KMS-11 (cell line): ENCODE measurements at regions not wholly inside any gene's neighbourhood (a gene's known extent, or its start where the extent isn't known, plus 50 kb on each side); places are given as distances from the start of the nearest gene placed in this dataset.
"Not testable (repeated sequence)": the region's sequence is repeated elsewhere in the genome, so short reads cannot be mapped to it uniquely, and the experiment has no call there.

Experiments used
- H2AFZ ChIP-seq: fragments of 200-600 bp; sonication (generic); 2 replicates; pipeline ENCODE4 v1.6.1; 2016; ENCODE audit warnings: antibody characterized with exemption, mixed run types, low read depth
- H3K27ac ChIP-seq: fragments of 200-600 bp; sonication (generic); 2 replicates; pipeline ENCODE4 v1.6.1; 2016; ENCODE audit warnings: mild to moderate bottlenecking, mixed run types
- H3K27me3 ChIP-seq: fragments of 200-600 bp; sonication (generic); 2 replicates; pipeline ENCODE4 v1.6.1; 2017; ENCODE audit warnings: mild to moderate bottlenecking, low read depth, mixed run types, moderate library complexity; ENCODE audit not compliant: insufficient read depth
- H3K36me3 ChIP-seq: fragments of 200-600 bp; sonication (generic); 2 replicates; pipeline ENCODE4 v1.6.1; 2017; ENCODE audit warnings: mild to moderate bottlenecking, mixed run types; ENCODE audit not compliant: insufficient read depth
- H3K4me1 ChIP-seq: fragments of 200-600 bp; sonication (generic); 2 replicates; pipeline ENCODE4 v1.6.1; 2016; ENCODE audit warnings: mild to moderate bottlenecking, low read depth, mixed run types; ENCODE audit not compliant: poor library complexity, severe bottlenecking
- H3K4me2 ChIP-seq: fragments of 200-600 bp; sonication (generic); 2 replicates; pipeline ENCODE4 v1.7.0; 2016; ENCODE audit warnings: mild to moderate bottlenecking, mixed run types
- H3K4me3 ChIP-seq: fragments of 200-600 bp; sonication (generic); IDR thresholded peaks from 2 replicates; pipeline ENCODE4 v1.6.1; 2017; ENCODE audit warnings: low read depth, low read length, mixed read lengths; ENCODE audit not compliant: insufficient read depth
- H3K79me2 ChIP-seq: fragments of 200-600 bp; sonication (generic); 2 replicates; pipeline ENCODE4 v1.6.1; 2016; ENCODE audit warnings: low read depth, mixed run types; ENCODE audit not compliant: insufficient read depth
- H3K9ac ChIP-seq: fragments of 200-600 bp; sonication (generic); 2 replicates; pipeline ENCODE4 v1.6.1; 2016; ENCODE audit warnings: mild to moderate bottlenecking, mixed run types
- H4K20me1 ChIP-seq: fragments of 200-600 bp; sonication (generic); 2 replicates; pipeline ENCODE4 v1.6.1; 2016; ENCODE audit warnings: mild to moderate bottlenecking, mixed run types; ENCODE audit not compliant: insufficient read depth
- CTCF ChIP-seq: fragments of 200-600 bp; sonication (generic); conservative IDR thresholded peaks from 2 replicates; pipeline ENCODE4 v1.6.1; 2017; ENCODE audit warnings: low read depth, mild to moderate bottlenecking, antibody characterized with exemption, low read length, moderate library complexity, mixed read lengths

- H3K79me2 ChIP-seq, result no peaks in the 10 kb centered on the region
- no peaks in the 10 kb centered on the region for H3K27me3 ChIP-seq
- no peak overlapping the region for H3K4me2 ChIP-seq
- no peak overlapping the region for H3K27ac ChIP-seq
- H3K36me3 ChIP-seq, result no peaks in the 10 kb centered on the region
- H3K4me3 ChIP-seq, result no peak overlapping the region
- H3K9ac ChIP-seq, result no peak overlapping the region
- no peak for TF ChIP-seq CTCF
- no peaks in the 10 kb centered on the region for H4K20me1 ChIP-seq
- no peaks in the 10 kb centered on the region for H3K4me1 ChIP-seq
- no peak overlapping the region for H2AFZ ChIP-seq
Observed at GRCh38 chr6:128710315-128710714, 172.6 kb upstream of the LAMA2 start.

GRCh38 chr6:128704601-128705000 is 178.3 kb upstream of the LAMA2 start:
- no peaks in the 10 kb centered on the region for H4K20me1 ChIP-seq
- H3K27ac ChIP-seq, result no peak overlapping the region
- H3K79me2 ChIP-seq, result no peaks in the 10 kb centered on the region
- no peaks in the 10 kb centered on the region for H3K36me3 ChIP-seq
- H3K27me3 ChIP-seq, result no peaks in the 10 kb centered on the region
- TF ChIP-seq CTCF, result no peak
- no peak overlapping the region for H2AFZ ChIP-seq
- no peak overlapping the region for H3K4me3 ChIP-seq
- no peak overlapping the region for H3K9ac ChIP-seq
- H3K4me1 ChIP-seq, result no peaks in the 10 kb centered on the region
- no peak overlapping the region for H3K4me2 ChIP-seq

- H3K79me2 ChIP-seq, H3K4me2 ChIP-seq, H3K27me3 ChIP-seq, H3K36me3 ChIP-seq, H3K27ac ChIP-seq, H3K4me1 ChIP-seq, H4K20me1 ChIP-seq, H3K4me3 ChIP-seq, H2AFZ ChIP-seq, H3K9ac ChIP-seq: not testable (repeated sequence)
Observed at GRCh38 chr6:128703794-128704193, 179.1 kb upstream of the LAMA2 start.

GRCh38 chr6:128696691-128697689 is 176.6 kb upstream of the PTPRK start:
- H3K36me3 ChIP-seq, result no peaks in the 10 kb centered on the region
- H3K27me3 ChIP-seq, result no peaks in the 10 kb centered on the region
- no peaks in the 10 kb centered on the region for H3K79me2 ChIP-seq
- TF ChIP-seq CTCF, result no peak
- no peaks in the 10 kb centered on the region for H4K20me1 ChIP-seq
- H3K4me1 ChIP-seq, result no peaks in the 10 kb centered on the region
- no peak overlapping the region for H2AFZ ChIP-seq
- no peak overlapping the region for H3K9ac ChIP-seq
- no peak overlapping the region for H3K4me3 ChIP-seq
- H3K4me2 ChIP-seq, result no peak overlapping the region
- H3K27ac ChIP-seq, result no peak overlapping the region
